GM18511 (cell line): ENCODE measurements at regions not wholly inside any gene's neighbourhood (a gene's known extent, or its start where the extent isn't known, plus 50 kb on each side); places are given as distances from the start of the nearest gene placed in this dataset.
A peak's percentile ranks its signal among the peaks of the same experiment; 100 is the strongest.

Experiments used
- ATAC-seq: cut with Tn5 transposase; IDR thresholded peaks from one replicate; pipeline ENCODE4 v1.9.1; 2021; ENCODE audit warnings: mild to moderate bottlenecking, moderate library complexity; ENCODE audit not compliant: unreplicated experiment

- ATAC-seq = no peak
These were observed 292.3 kb upstream of the SIX2 start for GRCh38 chr2:45301307-45302277.

GRCh38 chr2:45300026-45300750, 290.9 kb upstream of the SIX2 start:
- ATAC-seq = no peak

GRCh38 chr2:45299361-45299760, 290.1 kb upstream of the SIX2 start:
- no peak for ATAC-seq

GRCh38 chr2:45293182-45293581, 283.9 kb upstream of the SIX2 start:
- no peak for ATAC-seq

GRCh38 chr2:45291296-45291701, 282.0 kb upstream of the SIX2 start:
- no peak for ATAC-seq

- peak; percentile 73 for ATAC-seq
These were observed 280.9 kb upstream of the SIX2 start for GRCh38 chr2:45289997-45290709.

- ATAC-seq = no peak
These were observed 279.5 kb upstream of the SIX2 start for GRCh38 chr2:45288532-45289417.

GRCh38 chr2:45287045-45287444, 277.8 kb upstream of the SIX2 start:
- ATAC-seq = no peak

- ATAC-seq = no peak
These were observed 276.6 kb upstream of the SIX2 start for GRCh38 chr2:45285771-45286390.

GRCh38 chr2:45285311-45285710, 276.1 kb upstream of the SIX2 start:
- no peak for ATAC-seq

- no peak for ATAC-seq
These were observed 275.4 kb upstream of the SIX2 start for GRCh38 chr2:45284621-45284995.

- ATAC-seq = no peak
These were observed 274.7 kb upstream of the SIX2 start for GRCh38 chr2:45283764-45284620.

GRCh38 chr2:45282646-45283045, 273.4 kb upstream of the SIX2 start:
- ATAC-seq = no peak

- no peak for ATAC-seq
These were observed 272.1 kb upstream of the SIX2 start for GRCh38 chr2:45281311-45281710.

GRCh38 chr2:45280794-45281193, 271.5 kb upstream of the SIX2 start:
- ATAC-seq = no peak

- no peak for ATAC-seq
These were observed 270.1 kb upstream of the SIX2 start for GRCh38 chr2:45279356-45279755.

GRCh38 chr2:45278365-45279078, 269.3 kb upstream of the SIX2 start:
- ATAC-seq = no peak

GRCh38 chr2:45276914-45277313, 267.7 kb upstream of the SIX2 start:
- no peak for ATAC-seq
